GM21619 (cell line): ENCODE measurements at regions not wholly inside any gene's neighbourhood (a gene's known extent, or its start where the extent isn't known, plus 50 kb on each side); places are given as distances from the start of the nearest gene placed in this dataset.
"Not testable (repeated sequence)": the region's sequence is repeated elsewhere in the genome, so short reads cannot be mapped to it uniquely, and the experiment has no call there.

Source experiments
- ATAC-seq: cut with Tn5 transposase; IDR thresholded peaks from one replicate; pipeline ENCODE4 v1.9.1; 2021; ENCODE audit not compliant: unreplicated experiment

DNA sequence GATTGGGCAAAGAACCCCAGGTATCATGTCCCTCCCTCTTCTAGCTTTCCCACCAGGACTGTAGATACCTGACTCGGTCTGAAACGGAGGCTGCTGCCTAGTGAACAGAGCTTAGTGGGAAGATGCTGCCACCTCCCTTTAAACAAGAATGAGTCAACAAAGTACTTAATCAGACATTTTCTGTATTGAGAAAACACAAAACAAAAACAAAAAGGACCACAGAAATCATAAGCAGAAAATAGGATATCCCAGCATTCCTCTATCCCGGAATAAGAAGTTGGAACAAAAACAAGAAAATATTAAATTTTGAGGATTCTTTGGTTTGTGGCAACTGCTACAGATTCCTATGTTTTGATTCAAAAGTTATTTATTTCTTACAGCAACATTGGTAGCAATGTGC is 51.7 kb upstream of the COL8A1 start:
- no peak for ATAC-seq

DNA sequence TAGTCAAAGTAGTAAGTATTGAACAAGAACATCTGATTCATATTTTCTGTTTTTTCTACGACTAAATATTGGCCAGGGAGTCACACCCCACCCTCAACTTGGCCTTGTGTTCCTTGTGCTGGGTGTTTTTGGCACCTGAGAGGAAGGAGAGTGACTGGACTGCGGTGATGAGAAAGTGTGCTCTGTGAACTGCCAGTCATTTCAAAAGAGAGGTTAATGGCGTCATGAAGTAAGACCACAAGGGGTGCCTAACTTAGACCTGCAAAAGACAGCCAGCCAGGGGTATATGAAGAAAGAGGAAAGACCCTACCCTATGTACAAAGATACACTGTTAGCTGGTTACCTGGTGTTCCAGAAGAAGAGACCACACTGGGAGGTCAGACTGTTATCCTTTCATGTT is 58.4 kb upstream of the COL8A1 start:
- no peak for ATAC-seq

DNA sequence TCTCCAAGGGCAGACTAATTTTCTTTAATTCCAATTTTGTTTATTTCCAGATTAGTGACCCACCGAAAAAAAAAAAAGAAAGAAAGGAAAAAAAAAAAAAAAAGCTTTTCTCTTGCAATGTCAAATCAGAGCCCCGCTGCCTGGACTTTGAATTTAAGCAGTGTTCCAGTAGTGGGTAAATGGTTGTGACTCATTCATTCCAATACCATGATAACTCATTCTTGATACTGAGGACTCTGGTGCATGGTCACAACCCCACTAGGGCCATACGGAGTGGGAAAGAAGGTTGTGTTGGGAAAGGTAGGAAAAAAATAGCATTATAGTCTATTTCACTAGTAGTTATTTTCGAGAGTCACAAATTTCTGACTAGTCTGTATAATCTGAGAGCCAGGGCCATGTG is 59.1 kb upstream of the COL8A1 start:
- no peak for ATAC-seq

DNA sequence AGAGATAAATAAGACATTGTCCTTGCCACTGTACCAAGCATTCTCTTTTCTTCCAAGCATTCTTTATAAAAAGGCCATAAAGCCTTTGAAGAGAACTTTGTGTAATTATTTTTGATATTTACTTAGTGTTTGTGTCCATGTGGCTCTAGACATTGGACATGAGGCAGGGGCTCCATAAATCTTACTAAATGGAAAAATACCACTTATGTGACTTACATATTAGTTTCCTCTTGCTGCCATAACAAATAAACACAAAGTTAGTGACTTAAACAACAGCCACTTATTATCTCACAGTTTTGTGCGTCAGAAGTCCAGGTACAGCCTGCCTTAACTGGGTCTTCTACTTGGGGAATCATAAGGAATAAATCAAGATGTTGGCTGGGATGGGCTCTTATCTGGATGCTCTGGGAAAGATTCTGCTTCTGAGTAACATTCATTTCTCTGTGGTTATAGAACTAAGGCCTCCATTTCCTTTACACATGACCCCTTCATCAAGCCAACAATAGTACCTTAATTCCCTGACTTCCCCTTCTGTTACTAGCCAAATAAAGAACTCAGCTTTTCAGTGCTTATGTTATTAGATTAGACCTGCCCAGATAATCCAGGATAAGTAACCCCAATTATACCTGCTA is 59.9 kb upstream of the COL8A1 start:
- no peak for ATAC-seq

DNA sequence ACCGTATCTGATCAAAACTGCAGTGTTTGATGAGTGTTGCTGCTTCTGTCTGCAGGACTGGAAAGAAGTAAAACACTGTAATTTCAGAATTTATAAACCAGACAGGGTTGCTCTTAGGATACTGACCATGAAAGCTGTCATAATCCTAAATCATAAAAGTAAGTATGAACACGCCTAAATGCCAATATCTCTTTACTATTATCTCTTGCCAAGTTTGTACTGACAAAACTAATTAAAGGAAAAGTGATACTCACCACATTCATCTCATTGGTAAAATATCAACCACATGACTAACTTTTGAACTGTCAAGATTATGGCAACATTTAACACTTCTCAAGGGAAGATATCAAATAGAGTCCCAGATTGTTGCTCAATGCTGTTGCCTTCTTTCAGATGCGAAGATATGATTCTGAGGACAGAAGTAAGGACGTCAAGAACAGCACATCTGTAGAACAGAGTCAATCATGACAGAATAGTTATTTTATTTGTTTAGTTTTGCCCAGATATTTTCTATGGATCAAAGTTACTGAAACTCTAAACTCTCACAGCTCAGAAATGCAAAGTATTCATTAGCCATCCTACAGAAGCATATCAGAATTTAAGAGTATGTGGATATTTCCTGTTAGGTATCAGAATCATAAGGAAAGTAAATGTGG is 61.4 kb upstream of the COL8A1 start:
- no peak for ATAC-seq

DNA sequence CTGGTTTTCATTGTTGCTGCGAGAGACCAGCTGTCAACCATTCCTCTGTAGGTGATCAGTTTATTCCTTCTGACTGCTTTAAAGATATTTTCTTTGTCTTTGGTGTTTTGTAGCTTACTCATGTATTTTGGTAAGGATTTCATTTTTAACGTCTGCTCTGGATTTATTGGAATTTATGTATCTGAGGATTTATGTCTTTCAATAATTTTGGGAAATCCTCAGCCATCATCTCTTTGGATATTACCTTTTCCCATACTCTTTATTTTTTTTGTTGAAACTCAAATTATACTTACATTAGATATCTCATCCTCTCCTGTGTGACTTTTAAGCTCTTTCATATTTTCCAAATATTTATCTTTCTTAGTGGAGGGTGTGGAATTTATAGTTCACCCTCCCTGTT is 62.7 kb upstream of the COL8A1 start:
- no peak for ATAC-seq

DNA sequence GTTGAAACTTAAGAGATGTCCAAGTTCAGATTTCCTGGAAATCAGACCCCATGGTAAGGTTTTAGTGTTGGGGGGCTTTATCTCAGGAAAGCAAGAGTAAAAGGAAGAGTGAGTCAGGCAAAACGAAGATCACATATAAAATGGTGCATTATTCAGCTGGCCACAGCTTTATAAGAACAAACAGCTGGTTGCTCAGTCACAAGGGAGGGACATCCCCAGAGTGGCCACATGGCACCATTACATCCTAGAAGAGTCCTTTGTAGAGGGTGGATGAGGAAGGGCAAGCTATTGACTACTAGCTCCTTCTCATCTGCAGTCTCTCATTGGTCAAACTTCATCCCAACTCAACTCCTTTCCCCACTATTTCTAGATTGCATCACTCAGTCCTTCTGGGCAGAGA is 68.3 kb upstream of the COL8A1 start:
- no peak for ATAC-seq

DNA sequence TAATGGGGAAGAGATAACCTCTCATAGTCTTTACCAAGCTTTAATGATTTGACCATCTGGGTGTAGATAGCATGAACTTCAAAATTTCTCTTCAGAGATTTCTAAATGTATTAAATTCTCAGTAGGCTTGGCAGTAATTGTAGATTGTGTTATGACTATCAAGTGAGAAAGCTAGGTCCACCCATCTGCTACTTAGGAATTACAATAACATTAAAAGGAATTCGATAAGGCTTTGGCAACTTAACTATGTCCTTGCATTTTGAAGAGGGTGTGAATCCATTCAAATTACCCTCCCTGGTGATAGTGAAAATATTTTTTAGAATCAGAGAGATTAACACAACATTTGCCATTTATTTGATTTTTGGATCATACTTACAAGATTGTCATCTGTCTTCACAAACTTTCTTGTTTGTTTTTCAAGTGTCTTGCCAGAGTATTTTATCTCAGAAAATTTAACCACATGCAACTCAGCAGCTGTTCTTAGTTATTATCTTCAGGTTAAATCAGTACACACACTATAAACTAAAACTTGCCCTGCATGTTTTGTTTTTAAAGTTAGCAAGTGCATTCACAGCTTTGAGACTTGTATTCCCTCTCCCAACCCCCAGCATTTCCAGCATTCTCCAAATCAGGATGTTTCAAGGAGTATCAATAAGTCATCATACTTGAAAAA is 69.6 kb upstream of the COL8A1 start:
- no peak for ATAC-seq

DNA sequence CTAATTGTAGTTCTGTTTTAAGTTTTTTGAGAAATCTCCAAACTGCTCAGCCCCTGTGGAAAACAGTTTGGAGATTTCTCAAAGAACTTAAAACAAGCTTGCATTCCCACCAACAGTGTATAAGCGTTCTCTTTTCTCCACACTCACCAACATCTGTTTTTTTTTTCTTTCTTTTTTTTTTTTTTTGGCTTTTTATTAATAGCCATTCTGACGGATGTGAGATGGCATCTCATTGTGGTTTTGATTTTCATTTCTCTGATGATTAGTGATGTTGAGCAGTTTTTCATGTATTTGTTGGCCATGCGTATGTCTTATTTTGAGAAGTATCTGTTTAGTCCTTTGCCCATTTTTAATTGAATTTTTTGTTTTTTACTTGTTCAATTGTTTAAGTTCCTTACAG is 73.1 kb upstream of the COL8A1 start:
- ATAC-seq, result no peak

DNA sequence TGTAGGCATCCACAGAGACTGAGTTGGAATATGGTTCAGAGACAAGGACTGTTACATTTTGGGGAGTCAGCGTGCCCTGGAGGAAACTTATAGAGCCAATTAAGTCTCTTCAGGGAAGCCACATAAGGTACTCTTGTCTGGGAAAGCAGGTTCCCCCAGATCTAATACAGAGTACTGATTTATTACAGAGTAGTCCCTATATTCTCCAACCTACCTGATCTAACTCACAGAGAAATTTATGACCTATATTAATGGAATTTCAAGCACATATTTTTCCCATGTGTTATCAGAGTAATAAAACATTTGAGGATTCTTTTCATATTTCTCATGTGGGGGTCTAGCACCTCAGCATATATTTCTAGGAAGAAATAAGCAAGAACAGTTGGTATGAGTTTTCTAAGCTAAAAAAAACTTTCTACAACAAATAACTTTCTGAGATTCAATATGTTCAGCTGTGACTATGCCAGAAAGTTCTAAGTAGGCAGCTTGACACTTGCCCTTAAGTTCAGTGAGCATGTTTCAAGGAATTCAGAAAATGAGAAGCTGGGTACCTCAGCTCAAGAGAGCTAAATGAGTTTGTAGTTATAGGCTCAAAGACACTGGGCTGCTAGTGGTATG is 75.3 kb upstream of the COL8A1 start:
- ATAC-seq, result no peak

DNA sequence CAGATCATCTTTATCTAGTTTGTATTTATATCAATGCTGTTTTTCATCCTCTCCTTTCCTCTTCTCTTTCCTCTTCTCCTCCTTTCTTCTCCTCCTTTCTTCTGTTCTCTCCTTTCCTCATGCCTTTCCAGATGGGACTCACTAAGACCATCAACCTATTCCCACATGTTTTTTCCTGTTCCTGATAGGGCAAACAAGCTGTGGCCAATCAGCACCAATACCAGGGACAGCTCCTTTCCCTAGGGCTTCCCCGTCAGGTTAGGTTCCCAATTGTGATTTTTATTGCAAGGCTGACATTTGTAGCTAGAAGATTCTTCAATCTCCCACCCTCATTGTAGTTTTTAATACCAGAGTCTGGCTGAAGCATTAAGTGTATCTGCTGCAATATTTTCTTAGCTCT is 76.3 kb upstream of the COL8A1 start:
- no peak for ATAC-seq

DNA sequence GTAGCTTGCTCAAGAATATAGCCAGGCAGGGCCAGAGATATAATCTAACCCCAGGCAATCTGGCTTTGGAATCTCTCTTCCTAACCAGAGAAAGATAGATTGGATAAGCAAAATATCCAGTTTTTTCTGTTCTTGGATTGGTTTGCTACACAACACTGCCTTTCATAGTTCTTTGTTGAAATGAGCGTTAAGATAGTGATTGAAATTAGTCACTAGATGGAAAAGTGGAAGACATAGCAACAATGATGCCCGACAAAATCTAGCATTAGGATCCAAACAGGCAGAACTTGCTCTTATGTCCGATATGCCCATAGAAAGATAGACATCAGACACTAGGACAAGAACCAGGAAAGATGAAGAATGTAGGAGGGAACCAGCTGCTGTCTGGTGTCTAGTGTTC is 77.3 kb upstream of the COL8A1 start:
- ATAC-seq, result no peak

DNA sequence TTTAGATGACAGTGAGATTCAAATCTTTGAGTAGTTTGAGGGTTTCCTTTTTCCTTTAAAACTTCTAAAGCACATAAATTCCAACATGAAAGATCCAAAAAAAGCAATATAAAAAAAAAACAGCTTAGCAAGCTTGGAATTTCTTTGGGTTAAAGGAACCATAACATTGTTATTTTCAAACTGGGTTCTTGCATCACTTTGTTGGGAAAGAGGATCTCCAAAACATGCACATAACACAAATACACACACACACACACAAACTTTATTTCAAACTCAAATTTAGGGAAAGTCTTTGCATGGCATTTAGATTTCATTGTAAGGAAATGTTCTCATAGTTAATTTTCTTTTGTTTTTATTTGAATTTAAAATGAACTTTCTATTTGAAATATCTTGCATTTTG is 79.2 kb upstream of the COL8A1 start:
- no peak for ATAC-seq

DNA sequence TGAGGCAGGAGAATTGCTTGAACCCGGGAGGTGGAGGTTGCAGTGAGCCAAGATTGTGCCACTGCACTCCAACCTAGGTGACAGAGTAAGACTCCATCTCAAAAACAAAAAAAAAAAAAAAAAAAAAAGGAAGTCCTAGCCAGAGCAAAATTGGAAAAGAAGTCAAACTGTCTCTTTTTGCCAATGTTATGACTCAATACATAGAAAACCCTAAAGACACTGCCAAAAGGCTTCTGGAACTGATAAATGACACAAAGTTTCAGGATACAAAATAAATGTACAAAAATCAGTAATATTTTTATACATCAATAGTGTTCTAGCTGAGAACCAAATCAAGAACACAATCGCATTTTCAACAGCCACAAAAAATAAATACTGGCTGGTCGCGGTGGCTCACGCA is 82.5 kb upstream of the COL8A1 start:
- not testable (repeated sequence) for ATAC-seq

DNA sequence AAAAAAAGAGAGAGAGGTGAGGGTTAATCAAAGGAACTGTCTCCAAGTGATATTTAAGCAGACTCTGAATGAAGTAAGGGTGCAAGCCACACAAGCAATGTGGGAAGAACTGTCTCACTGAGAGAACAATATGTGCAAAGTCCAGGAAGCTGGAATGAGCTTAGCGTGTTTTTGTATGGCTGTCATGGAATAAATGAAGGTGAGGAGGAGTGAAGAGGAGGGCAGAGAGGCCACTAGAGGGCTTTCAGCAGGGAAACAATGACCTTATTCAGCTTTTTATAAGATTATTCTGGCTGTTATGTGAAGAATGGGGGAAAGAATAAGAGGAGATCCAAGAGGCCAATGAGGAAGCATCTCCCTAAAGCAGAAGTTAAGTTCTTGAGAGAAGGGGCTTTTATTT is 86.9 kb upstream of the COL8A1 start:
- ATAC-seq, result no peak

DNA sequence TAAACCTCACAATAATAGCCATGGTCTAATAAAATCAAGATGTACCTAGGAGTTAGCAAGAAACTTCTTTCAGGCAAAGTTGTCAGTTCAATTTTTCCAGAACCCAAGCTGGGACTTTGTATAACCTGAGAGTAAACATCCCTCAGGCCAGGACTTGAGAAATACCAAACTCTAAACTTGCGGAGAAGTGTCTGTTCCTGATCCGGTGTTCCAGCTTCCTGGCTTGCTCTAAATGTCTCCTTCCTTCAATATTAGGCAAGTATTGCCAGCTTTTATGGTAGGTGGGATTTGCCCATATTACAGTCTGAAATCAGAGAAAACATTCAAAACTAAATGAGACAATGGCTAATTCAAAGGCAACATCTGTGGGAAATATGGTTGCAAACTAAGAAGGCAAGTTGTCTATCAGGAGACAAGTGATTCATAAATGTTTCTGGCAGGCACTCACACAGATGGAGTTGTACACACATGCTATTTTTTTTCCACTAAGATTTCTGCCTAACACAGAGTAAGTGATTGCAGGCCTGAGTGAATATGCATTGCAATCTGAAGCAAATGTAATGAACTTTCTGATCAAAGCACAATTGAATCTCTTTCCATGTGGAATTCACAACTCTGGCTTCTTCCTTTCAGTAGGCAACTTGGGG is 88.3 kb upstream of the COL8A1 start:
- ATAC-seq, result no peak

DNA sequence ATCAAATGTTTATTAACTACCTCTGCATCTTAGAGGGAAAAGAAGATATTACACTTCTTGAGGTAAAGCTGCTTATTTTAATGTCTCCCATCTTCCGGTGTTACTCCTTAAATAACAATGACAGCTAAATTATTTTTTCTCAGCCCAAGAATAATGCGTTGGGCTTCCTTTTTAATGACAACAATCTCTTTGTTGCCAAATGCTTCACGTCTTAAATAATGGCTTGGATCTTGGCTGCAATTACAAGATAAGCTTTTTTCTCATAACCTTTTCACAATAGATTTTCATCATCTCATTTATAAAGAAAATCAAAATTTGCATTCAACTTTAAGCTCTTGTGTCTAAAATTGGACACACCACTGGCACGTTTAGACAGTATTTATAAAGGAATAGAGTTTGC is 89.2 kb upstream of the COL8A1 start:
- no peak for ATAC-seq

DNA sequence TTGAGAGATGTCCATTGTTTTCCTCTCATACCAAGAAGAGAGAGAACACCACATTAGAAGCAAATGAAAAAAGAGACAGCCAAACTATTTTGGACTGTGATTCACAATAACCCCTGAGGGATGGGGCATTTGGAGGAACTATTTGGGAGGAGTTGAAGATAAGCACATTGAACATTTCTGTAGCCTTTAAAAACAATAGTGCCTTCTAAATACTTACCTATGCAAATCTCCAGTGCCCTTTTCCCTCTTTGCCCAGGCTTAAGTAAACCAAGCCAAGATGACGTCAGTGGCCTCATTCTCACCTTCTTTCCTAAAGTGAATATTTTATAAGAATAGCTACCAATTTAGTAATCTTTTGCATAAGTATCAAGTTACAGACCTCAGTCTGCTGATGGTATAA is 89.7 kb upstream of the COL8A1 start:
- ATAC-seq, result no peak

DNA sequence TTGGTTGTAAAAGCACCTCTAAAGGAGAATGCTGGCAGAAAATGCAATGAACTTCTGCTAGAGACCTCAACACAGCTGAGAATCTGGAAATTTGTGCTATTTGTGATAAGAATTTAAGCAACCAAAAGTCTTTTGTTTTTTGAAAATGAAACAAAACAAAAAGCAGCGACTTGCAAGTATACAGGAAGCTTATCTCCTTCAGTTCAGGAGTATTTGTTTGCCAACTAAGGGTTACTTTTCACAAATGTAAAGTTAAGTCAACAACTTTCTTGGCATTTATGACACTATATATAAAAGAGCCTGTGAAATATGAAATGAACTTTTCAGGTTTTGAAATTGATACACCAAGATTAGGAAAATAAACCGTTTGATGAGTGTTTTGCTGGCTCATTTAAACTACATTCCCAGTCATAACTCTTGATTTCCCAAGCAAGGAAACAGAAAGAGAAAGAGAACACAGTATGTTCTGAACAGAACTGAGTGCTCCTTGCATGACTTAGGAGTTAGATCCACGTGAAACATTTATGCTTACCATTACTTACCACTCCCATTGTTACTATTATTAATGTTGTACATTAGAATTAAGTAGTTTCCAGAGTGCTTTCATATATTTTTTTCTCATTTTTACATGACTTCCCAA is 92.3 kb upstream of the COL8A1 start:
- ATAC-seq, result no peak

DNA sequence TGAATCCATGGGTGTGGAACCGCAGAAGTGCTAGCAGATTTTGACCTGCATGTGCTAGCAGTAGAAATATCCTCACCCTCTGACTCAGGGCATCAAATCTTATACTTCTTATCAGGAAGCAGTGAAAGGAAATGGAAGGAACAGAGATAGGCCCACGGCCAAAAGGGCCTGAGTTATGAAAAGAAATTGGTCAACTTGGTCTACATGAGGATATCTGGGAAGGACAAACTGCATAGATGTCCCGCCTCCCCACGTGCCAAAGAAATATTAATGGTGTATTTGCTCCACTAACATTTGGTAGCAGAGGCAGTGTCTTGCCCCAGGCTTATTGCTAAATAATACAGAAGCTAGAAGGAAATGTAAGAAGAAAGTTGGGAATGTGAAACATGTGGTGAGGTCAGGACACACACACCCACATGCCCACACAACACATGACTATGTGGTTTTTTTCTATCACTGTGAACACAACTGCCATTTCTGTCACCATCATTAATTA is 93.6 kb upstream of the COL8A1 start:
- no peak for ATAC-seq

DNA sequence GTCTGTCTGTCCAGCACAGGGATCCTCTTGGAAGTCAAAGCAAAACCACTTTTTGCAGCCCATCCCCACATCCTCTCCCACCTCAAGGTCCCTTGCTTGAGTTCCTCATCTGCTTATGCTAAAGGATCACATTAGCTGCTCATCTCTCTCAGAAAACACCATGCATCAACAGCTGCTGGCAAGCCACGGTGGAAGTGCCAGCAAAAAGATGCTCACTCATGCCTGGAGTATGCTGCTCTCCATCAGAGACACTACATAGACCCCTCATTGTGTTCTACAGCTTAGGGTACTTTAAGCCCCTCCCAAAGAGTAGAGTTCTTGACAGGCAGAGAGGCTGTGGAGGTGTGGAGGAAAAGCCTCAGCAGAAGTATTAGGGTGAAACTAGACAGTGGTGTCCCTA is 94.6 kb upstream of the COL8A1 start:
- ATAC-seq, result no peak
